RWPE1 (cell line): ENCODE measurements at regions not wholly inside any gene's neighbourhood (a gene's known extent, or its start where the extent isn't known, plus 50 kb on each side); places are given as distances from the start of the nearest gene placed in this dataset.

Experiments used
- CTCF ChIA-PET: fragments of 350-600 bp; sonication (Branson Sonifier 250); formaldehyde crosslinking; extraction: SDS; loops from one replicate; lab custom pipeline; 2021; lab: Yijun Ruan, JAX
- POLR2A ChIA-PET: fragments of 400-600 bp; formaldehyde crosslinking; extraction: SDS; loops from one replicate; lab custom pipeline; 2020; ENCODE audit warnings: antibody characterized with exemption; ENCODE audit not compliant: low non-redundant PET; lab: Yijun Ruan, JAX
- DNase-seq: peaks from one replicate; pipeline ENCODE4 v3.0.0; 2012; ENCODE audit warnings: low spot score
- H3K27ac ChIP-seq: fragments of 450-650 bp; 2 replicates; pipeline ENCODE4 v1.5.1; 2017
- TF ChIP-seq, protein P1 (sequence below): fragments of 450-650 bp; conservative IDR thresholded peaks from 2 replicates; pipeline ENCODE4 v1.5.1; 2017; ENCODE audit warnings: low read depth, mild to moderate bottlenecking

DNA sequence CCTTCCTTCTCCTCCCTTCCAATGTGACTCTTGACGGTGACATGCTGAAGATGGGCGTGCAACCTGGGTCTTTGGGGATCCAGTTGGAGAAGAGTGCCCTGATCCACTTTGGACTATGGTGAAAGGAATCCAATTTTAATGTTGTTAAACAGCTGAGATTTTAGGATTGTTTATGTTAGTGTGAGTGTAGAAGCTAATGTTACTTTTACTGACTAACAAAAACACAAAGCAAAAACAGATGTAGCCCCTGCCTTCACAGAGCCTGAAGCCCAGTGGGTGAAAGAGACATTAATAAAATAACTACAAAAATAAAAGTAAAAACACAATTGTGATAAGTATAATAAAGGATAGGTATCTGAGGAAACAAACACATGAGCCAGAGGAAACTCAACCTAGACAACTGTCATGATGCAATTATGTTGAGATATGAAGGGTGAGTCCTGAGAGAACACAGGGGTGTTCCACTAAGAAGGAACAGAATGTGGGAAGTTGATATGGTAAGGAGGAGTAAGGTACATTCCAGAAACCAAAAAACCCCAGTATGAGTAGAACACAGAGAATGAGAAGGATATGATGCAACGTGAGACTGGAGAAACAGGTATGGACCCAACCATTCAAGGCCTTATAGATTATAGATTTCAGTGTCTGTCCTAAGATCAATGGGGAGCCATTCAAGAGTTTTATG, 115.1 kb upstream of the PMFBP1 start:
- no peak overlapping the region for H3K27ac ChIP-seq
- ChIA-PET CTCF (no interaction called here), POLR2A (no interaction called here)
- peak; percentile 4 for DNase-seq
- TF ChIP-seq, protein P1, sequence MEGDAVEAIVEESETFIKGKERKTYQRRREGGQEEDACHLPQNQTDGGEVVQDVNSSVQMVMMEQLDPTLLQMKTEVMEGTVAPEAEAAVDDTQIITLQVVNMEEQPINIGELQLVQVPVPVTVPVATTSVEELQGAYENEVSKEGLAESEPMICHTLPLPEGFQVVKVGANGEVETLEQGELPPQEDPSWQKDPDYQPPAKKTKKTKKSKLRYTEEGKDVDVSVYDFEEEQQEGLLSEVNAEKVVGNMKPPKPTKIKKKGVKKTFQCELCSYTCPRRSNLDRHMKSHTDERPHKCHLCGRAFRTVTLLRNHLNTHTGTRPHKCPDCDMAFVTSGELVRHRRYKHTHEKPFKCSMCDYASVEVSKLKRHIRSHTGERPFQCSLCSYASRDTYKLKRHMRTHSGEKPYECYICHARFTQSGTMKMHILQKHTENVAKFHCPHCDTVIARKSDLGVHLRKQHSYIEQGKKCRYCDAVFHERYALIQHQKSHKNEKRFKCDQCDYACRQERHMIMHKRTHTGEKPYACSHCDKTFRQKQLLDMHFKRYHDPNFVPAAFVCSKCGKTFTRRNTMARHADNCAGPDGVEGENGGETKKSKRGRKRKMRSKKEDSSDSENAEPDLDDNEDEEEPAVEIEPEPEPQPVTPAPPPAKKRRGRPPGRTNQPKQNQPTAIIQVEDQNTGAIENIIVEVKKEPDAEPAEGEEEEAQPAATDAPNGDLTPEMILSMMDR, result no peak

DNA sequence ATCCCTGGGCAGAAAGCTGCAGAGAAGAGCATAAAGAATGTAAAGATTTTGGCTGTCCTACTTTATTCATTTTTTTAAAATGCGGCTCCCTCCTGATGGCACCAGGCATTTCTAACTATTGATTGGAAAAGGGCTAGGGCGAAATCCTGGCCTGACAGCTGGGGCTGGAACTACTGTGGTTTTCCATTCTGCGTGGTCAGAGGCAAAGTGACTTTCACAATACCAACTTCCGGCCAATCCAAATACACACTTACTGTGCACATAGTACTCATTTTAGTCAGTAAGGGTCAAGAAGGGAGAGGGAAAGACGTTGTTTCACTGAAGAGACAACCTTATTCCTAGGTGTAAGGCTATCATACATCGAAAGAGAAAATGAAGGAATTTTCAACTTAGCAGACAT, 113.8 kb upstream of the PMFBP1 start:
- CTCF ChIA-PET, result interaction anchor here (0.6 kb wide), 1 partner anchor 12 kb away, joined by 4 read pairs; no protein-coding TSS in a partner anchor
- TF ChIP-seq, protein P1, result no peak
- no peak for DNase-seq
- H3K27ac ChIP-seq, result no peak overlapping the region
- POLR2A ChIA-PET, result no interaction called here

DNA sequence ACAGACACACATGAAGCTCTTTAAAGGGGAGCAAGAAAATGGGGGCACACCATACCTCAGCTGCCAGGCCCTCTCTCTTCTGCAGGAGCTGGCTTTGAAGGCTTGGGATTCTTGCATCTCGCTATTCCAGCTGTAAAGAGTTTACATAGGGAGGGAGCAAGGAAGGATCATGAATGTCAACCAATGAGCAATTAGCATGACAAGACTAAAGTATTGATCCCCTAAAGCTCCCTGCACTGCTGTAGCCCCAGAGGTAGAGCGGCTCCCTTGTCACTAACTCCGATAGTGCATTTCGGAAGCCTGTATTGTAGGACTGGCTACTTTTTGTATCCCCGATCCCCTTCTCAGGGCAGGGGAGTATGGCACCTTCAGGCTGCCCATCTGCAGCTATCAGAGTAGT, 113.4 kb upstream of the PMFBP1 start:
- POLR2A ChIA-PET, result no interaction called here
- DNase-seq, result no peak
- CTCF ChIA-PET, result interaction anchor here (0.6 kb wide), 1 partner anchor 12 kb away, joined by 4 read pairs; no protein-coding TSS in a partner anchor
- H3K27ac ChIP-seq, result no peak overlapping the region
- TF ChIP-seq, protein P1, result no peak

DNA sequence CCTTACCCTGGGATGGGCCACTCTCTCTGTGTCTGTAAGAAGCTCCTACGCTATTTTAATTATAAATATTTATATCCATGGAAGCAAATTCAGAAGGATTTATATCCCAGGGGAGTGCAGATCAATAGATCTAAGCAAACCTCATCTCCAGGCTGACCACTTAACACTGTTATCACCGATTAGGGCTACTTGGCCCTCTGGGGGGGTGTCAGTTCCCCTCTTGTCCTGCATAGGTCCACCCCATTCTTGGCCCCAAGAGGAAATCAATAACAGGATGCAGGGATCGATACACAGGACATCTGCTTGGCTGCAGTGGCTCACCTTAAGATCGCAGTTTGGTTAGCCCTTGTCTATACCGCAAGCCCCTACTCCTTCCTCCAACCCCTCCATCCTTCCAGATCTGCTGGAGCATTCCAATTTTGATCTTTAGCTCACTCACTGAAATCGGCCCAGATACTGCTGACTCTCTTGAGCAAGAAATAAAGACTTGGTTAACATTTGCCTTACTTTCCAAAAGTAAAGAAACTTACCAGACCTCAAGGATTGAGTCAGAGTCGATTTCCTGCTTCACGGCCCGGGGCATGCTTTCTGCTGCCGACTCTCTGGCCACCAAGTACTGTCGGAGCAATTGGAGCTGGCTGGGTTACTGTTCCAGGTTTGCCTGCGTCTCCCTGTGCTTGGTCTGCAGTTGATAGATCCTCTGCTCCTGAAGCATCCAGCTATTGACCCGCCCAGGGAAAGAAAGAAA, 112.3 kb upstream of the PMFBP1 start:
- POLR2A ChIA-PET, result no interaction called here
- CTCF ChIA-PET, result interaction anchor here (0.7 kb wide), 1 partner anchor 42 kb away, joined by 5 read pairs; no protein-coding TSS in a partner anchor
- no peak overlapping the region for H3K27ac ChIP-seq
- TF ChIP-seq, protein P1, result no peak
- no peak for DNase-seq

DNA sequence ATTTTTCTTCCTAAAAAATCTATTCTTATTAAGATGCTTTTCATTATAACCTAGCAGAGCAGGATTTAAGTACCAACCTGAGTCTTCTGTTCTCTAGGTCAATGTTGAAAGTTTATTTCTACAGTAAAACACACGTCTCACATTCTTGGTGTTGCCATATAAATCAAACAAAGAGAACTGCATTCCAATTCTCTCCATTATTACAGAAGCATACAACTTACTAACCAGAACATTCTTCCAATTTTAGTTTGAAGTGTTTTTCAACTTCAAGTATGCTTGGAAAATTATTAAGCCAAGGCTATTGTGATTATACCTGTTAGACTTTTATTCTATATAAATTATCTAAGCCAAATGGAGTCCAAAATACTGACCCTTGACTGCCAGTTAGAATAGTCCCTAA, 110.4 kb upstream of the PMFBP1 start:
- ChIA-PET POLR2A (no interaction called here), CTCF (interaction anchor here (0.6 to 0.8 kb wide), 2 partner anchors 185 to 908 kb away, joined by 4 to 5 read pairs; no protein-coding TSS in a partner anchor)
- no peak overlapping the region for H3K27ac ChIP-seq
- TF ChIP-seq, protein P1, result no peak
- DNase-seq, result no peak

DNA sequence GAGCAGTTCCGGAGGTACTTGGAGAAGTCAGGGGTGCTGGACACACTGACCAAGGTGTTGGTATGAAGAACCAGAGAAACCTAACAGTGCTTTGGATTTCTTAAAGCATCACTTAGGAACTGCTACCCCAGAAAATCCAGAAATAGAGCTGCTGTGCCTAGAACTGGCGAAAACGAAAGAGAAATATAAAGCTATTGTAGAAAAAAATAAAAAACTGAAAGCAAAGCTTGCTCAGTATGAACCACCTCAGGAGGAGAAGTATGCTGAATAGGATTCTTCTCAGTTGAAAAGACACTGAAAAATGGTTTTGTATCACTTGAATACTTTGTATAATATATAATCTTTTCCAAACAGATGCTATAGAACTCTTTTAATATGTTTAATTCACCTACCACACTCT, 106.3 kb upstream of the PMFBP1 start:
- DNase-seq, result no peak
- CTCF ChIA-PET, result no interaction called here

More for the DNA sequence above, 106.3 kb upstream of the PMFBP1 start:
- no peak overlapping the region for H3K27ac ChIP-seq
- TF ChIP-seq, protein P1, result no peak
- POLR2A ChIA-PET, result no interaction called here
